Astrocyte (in vitro differentiated cells and primary cell): ENCODE measurements at regions not wholly inside any gene's neighbourhood (a gene's known extent, or its start where the extent isn't known, plus 50 kb on each side); places are given as distances from the start of the nearest gene placed in this dataset.

ENCODE experiments used
- DNase-seq: peaks from one replicate; pipeline ENCODE4 v3.0.0-alpha.2; 2010; ENCODE audit warnings: low read depth
- FAIRE-seq: peaks from 2 replicates; lab custom pipeline; 2011; peaks lifted over from hg19 to GRCh38; lab: Jason Lieb, UNC
- H2AFZ ChIP-seq: 2 replicates; pipeline ENCODE4 v1.6.0; 2012; ENCODE audit warnings: low read depth, low read length, inconsistent platforms
- H3K27ac ChIP-seq: 2 replicates; pipeline ENCODE4 v1.5.1; 2011; ENCODE audit warnings: low read depth, low read length, inconsistent platforms
- H3K27me3 ChIP-seq: 2 replicates; pipeline ENCODE4 v1.6.0; 2011; ENCODE audit warnings: low read length, inconsistent platforms; ENCODE audit not compliant: insufficient read depth
- H3K36me3 ChIP-seq: 2 replicates; pipeline ENCODE4 v1.5.1; 2011; ENCODE audit warnings: low read length, inconsistent platforms; ENCODE audit not compliant: insufficient read depth
- H3K4me1 ChIP-seq: 2 replicates; pipeline ENCODE4 v1.5.1; 2011; ENCODE audit warnings: low read length, inconsistent platforms; ENCODE audit not compliant: insufficient read depth
- H3K4me2 ChIP-seq: 2 replicates; pipeline ENCODE4 v1.6.0; 2012; ENCODE audit warnings: low read length, inconsistent platforms
- H3K4me3 ChIP-seq: 2 replicates; pipeline ENCODE4 v1.5.1; 2011; ENCODE audit warnings: low read depth, mild to moderate bottlenecking, low read length, inconsistent platforms; ENCODE audit not compliant: insufficient read depth
- H3K79me2 ChIP-seq: 2 replicates; pipeline ENCODE4 v1.6.0; 2012; ENCODE audit warnings: mild to moderate bottlenecking, low read length, inconsistent platforms; ENCODE audit not compliant: insufficient read depth
- H3K9ac ChIP-seq: 2 replicates; pipeline ENCODE4 v1.6.0; 2012; ENCODE audit warnings: mild to moderate bottlenecking, low read length, inconsistent platforms
- H3K9me3 ChIP-seq: 2 replicates; pipeline ENCODE4 v1.5.1; 2012; ENCODE audit warnings: low read depth, mild to moderate bottlenecking, low read length, inconsistent platforms; ENCODE audit not compliant: insufficient read depth
- H4K20me1 ChIP-seq: 2 replicates; pipeline ENCODE4 v1.6.0; 2012; ENCODE audit warnings: low read length, inconsistent platforms; ENCODE audit not compliant: insufficient read depth
- H3K27ac Mint-ChIP-seq: one replicate; pipeline ENCODE4 v1.8.0; 2021; ENCODE audit warnings: mild to moderate bottlenecking, mixed read lengths; ENCODE audit not compliant: unreplicated experiment
- H3K27me3 Mint-ChIP-seq: one replicate; pipeline ENCODE4 v1.8.0; 2021; ENCODE audit warnings: low read depth, mixed read lengths; ENCODE audit not compliant: unreplicated experiment
- H3K36me3 Mint-ChIP-seq: one replicate; pipeline ENCODE4 v1.8.0; 2021; ENCODE audit warnings: low read depth, mixed read lengths; ENCODE audit not compliant: unreplicated experiment
- H3K4me1 Mint-ChIP-seq: one replicate; pipeline ENCODE4 v1.8.0; 2021; ENCODE audit warnings: low read depth, mixed read lengths; ENCODE audit not compliant: unreplicated experiment
- H3K4me3 Mint-ChIP-seq: one replicate; pipeline ENCODE4 v1.8.0; 2021; ENCODE audit warnings: mild to moderate bottlenecking, moderate library complexity, mixed read lengths; ENCODE audit not compliant: unreplicated experiment
- H3K9me3 Mint-ChIP-seq: one replicate; pipeline ENCODE4 v1.8.0; 2021; ENCODE audit warnings: mild to moderate bottlenecking, mixed read lengths; ENCODE audit not compliant: unreplicated experiment
- CTCF ChIP-seq: IDR thresholded peaks from 2 replicates; pipeline ENCODE4 v1.5.1; 2011; ENCODE audit warnings: low read depth, mild to moderate bottlenecking, inconsistent platforms, low read length, moderate library complexity; ENCODE audit not compliant: insufficient read depth
- EZH2 ChIP-seq: IDR thresholded peaks from 2 replicates; pipeline ENCODE4 v1.6.1; 2012; ENCODE audit warnings: mild to moderate bottlenecking, low read length, inconsistent platforms; ENCODE audit not compliant: insufficient read depth

GRCh38 chr4:156227321-156227720 is 273.7 kb upstream of the CTSO start:
- Mint-ChIP-seq H3K27ac (no peak overlapping the region), H3K9me3 (no peaks in the 10 kb centered on the region), H3K27me3 (no peaks in the 10 kb centered on the region), H3K36me3 (no peaks in the 10 kb centered on the region), H3K4me3 (no peak overlapping the region), H3K4me1 (no peaks in the 10 kb centered on the region)
- Histone ChIP-seq H3K4me1 (no peaks in the 10 kb centered on the region), H3K4me3 (no peak overlapping the region), H3K9ac (no peak overlapping the region), H3K9me3 (no peaks in the 10 kb centered on the region), H3K79me2 (no peaks in the 10 kb centered on the region), H3K27me3 (no peaks in the 10 kb centered on the region), H4K20me1 (no peaks in the 10 kb centered on the region), H3K27ac (no peak overlapping the region), H2AFZ (no peak overlapping the region), H3K36me3 (no peaks in the 10 kb centered on the region), H3K4me2 (no peak overlapping the region)
- DNase-seq (no peak), FAIRE-seq (no peak)
- no peak for TF ChIP-seq EZH2
- no peak for TF ChIP-seq CTCF

- H3K36me3 ChIP-seq: no peaks in the 10 kb centered on the region
- H3K9ac ChIP-seq: no peak overlapping the region
- H3K4me3 Mint-ChIP-seq: no peak overlapping the region
- H3K27ac Mint-ChIP-seq: no peak overlapping the region
- DNase-seq (no peak), FAIRE-seq (no peak)
- no peaks in the 10 kb centered on the region for H3K36me3 Mint-ChIP-seq
- TF ChIP-seq CTCF: no peak
- TF ChIP-seq EZH2: no peak
- no peak overlapping the region for H3K4me2 ChIP-seq
- no peaks in the 10 kb centered on the region for H3K9me3 Mint-ChIP-seq
- H3K9me3 ChIP-seq: no peaks in the 10 kb centered on the region
- no peak overlapping the region for H2AFZ ChIP-seq
- H3K4me3 ChIP-seq: no peak overlapping the region
- no peaks in the 10 kb centered on the region for H3K27me3 Mint-ChIP-seq
- no peaks in the 10 kb centered on the region for H4K20me1 ChIP-seq
- H3K27me3 ChIP-seq: no peaks in the 10 kb centered on the region
- H3K79me2 ChIP-seq: no peaks in the 10 kb centered on the region
- no peaks in the 10 kb centered on the region for H3K4me1 ChIP-seq
- H3K4me1 Mint-ChIP-seq: no peaks in the 10 kb centered on the region
- no peak overlapping the region for H3K27ac ChIP-seq
Measured at GRCh38 chr4:156223985-156224384, 270.3 kb upstream of the CTSO start.

- Histone ChIP-seq H3K9me3 (no peaks in the 10 kb centered on the region), H4K20me1 (no peaks in the 10 kb centered on the region), H3K79me2 (no peaks in the 10 kb centered on the region), H3K36me3 (no peaks in the 10 kb centered on the region), H3K9ac (no peak overlapping the region), H3K27me3 (no peaks in the 10 kb centered on the region), H3K4me1 (no peaks in the 10 kb centered on the region), H3K4me2 (no peak overlapping the region), H3K27ac (no peak overlapping the region), H2AFZ (no peak overlapping the region), H3K4me3 (no peak overlapping the region)
- Mint-ChIP-seq H3K27me3 (no peaks in the 10 kb centered on the region), H3K27ac (no peak overlapping the region), H3K36me3 (no peaks in the 10 kb centered on the region), H3K9me3 (no peaks in the 10 kb centered on the region), H3K4me1 (no peaks in the 10 kb centered on the region), H3K4me3 (no peak overlapping the region)
- TF ChIP-seq CTCF (no peak), EZH2 (no peak)
- FAIRE-seq (no peak), DNase-seq (no peak)
Measured at GRCh38 chr4:156217236-156217635, 263.6 kb upstream of the CTSO start.
